Sigmoid colon (tissue), 6 donors: ENCODE measurements at regions not wholly inside any gene's neighbourhood (a gene's known extent, or its start where the extent isn't known, plus 50 kb on each side); places are given as distances from the start of the nearest gene placed in this dataset.

Experiments used
- DNase-seq: peaks from one replicate; pipeline ENCODE4 v3.0.0-alpha.2; 2019
- H3K27ac ChIP-seq, 4 donors: fragments of 200-600 bp; sonication (generic); one replicate each; pipeline ENCODE4 v1.5.1; 2016 to 2019; ENCODE audit warnings: mild to moderate bottlenecking in 1 of 4
- H3K27me3 ChIP-seq, 3 donors: fragments of 200-600 bp; sonication (generic); one replicate each; pipeline ENCODE4 v1.5.1; 2019; ENCODE audit warnings: mild to moderate bottlenecking in 1 of 3
- H3K36me3 ChIP-seq, 4 donors: fragments of 200-600 bp; sonication (generic); one replicate each; pipeline ENCODE4 v1.5.1; 2016 to 2019
- H3K4me1 ChIP-seq, 4 donors: fragments of 200-600 bp; sonication (generic); one replicate each; pipeline ENCODE4 v1.5.1; 2017 to 2019
- H3K4me3 ChIP-seq, 4 donors: fragments of 200-600 bp; sonication (generic); one replicate each; pipeline ENCODE4 v1.5.1; 2017 to 2019; ENCODE audit warnings: mild to moderate bottlenecking in 2 of 4, moderate library complexity in 1 of 4
- H3K9me3 ChIP-seq, 4 donors: fragments of 200-600 bp in 3 of 4; sonication (generic) in 3 of 4; one replicate each; pipeline versions ENCODE4 v1.5.1 to v1.6.1; 2013 to 2019
- EP300 ChIP-seq, 4 donors: sonication (generic); formaldehyde crosslinking; IDR thresholded peaks; one replicate each; pipeline ENCODE4 v1.6.1; 2017; ENCODE audit warnings: antibody characterized with exemption in 4 of 4
- POLR2A ChIP-seq, 2 donors: fragments of 450-650 bp; IDR thresholded peaks; one replicate each; pipeline ENCODE4 v1.6.1; 2016; ENCODE audit warnings: antibody characterized with exemption in 2 of 2, mild to moderate bottlenecking in 2 of 2, moderate library complexity in 2 of 2
- POLR2AphosphoS5 ChIP-seq, 4 donors: sonication (generic); formaldehyde crosslinking; IDR thresholded peaks; one replicate each; pipeline ENCODE4 v1.6.1; 2017; ENCODE audit warnings: antibody characterized with exemption in 4 of 4
- WGBS, 2 donors: extraction: QIAGEN DNeasy Blood & Tissue Kit; methylation state at CpG; one replicate each; pipeline ENCODE4 v1.1.7; 2013; 5-methylcytosine and 5-hydroxymethylcytosine counted together
- intact Hi-C: fragments of 100-400 bp; cut with DNase I; formaldehyde crosslinking; loops from one replicate; pipeline ENCODE4 v1.15.1; 2023
- TF ChIP-seq, protein P1 (sequence below), 4 experiments: fragments of 450-650 bp in 3 of 4; fragments of 200-600 bp in 1 of 4; IDR thresholded peaks; one replicate each; pipeline ENCODE4 v1.5.1; 2016 to 2019; ENCODE audit warnings: antibody characterized with exemption in 4 of 4, mild to moderate bottlenecking in 3 of 4, moderate library complexity in 2 of 4
- donor health status: healthy with polysubstance abuse.
- donor health status: healthy.

DNA sequence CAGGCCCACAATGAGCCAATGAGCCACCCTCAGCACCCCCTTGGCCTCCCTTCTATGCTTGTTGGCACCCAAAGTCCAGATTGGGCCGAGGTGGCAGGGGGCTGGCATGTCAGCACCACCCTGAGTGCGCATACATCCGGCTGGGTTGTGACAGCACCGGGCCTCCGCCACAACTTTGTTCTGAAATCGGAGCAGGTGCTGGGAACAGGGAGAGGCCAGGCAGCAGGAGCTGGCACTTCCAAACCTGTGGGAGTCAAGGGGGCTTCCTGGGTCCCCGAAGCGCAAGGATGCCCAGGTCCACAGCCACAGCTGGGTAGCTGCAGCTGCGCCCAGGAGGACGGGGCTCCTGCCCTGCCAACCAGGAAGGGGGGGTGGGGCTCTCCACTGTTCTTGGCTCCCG is 1911.9 kb upstream of the WWC1 start:
- Histone ChIP-seq H3K4me3 (no peak overlapping the region), H3K27me3 (no peaks in the 10 kb centered on the region), H3K27ac (no peak overlapping the region), H3K4me1 (no peaks in the 10 kb centered on the region), H3K36me3 (no peaks in the 10 kb centered on the region), H3K9me3 (no peaks in the 10 kb centered on the region)
- WGBS, 2 donors, result 92 to 94% methylated on average over 11 of the region's 11 CpGs
- intact Hi-C loops, result no loop called here
- peak; percentile 63 for DNase-seq
- no peak for TF ChIP-seq POLR2AphosphoS5 (IDR thresholded peaks at IDR 0.05)
- TF ChIP-seq EP300 (IDR thresholded peaks at IDR 0.05), result no peak
- TF ChIP-seq, protein P1, sequence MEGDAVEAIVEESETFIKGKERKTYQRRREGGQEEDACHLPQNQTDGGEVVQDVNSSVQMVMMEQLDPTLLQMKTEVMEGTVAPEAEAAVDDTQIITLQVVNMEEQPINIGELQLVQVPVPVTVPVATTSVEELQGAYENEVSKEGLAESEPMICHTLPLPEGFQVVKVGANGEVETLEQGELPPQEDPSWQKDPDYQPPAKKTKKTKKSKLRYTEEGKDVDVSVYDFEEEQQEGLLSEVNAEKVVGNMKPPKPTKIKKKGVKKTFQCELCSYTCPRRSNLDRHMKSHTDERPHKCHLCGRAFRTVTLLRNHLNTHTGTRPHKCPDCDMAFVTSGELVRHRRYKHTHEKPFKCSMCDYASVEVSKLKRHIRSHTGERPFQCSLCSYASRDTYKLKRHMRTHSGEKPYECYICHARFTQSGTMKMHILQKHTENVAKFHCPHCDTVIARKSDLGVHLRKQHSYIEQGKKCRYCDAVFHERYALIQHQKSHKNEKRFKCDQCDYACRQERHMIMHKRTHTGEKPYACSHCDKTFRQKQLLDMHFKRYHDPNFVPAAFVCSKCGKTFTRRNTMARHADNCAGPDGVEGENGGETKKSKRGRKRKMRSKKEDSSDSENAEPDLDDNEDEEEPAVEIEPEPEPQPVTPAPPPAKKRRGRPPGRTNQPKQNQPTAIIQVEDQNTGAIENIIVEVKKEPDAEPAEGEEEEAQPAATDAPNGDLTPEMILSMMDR (IDR thresholded peaks at IDR 0.05), result no peak
- no peak for TF ChIP-seq POLR2A (IDR thresholded peaks at IDR 0.05)

DNA sequence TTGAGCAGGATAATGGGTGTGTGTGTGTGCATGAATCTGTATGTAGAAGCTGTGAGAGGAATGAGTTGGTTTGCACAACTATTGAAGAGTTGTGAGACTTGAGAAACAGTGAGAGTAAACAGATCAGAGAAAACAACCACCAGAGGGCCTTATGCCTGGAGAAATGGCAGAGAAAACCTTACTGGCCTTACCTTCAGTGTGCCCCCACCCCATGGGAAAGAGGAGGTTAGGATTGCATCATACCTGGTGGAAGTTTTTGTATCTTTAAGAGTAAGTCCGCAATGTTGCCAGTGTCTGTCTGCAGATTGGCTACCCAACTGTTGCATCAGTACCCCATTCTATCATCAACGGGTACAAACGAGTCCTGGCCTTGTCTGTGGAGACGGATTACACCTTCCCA is 1909.4 kb upstream of the WWC1 start:
- Histone ChIP-seq H3K27me3 (no peaks in the 10 kb centered on the region), H3K36me3 (no peaks in the 10 kb centered on the region), H3K4me3 (no peak overlapping the region), H3K4me1 (no peaks in the 10 kb centered on the region), H3K27ac (no peak overlapping the region), H3K9me3 (no peaks in the 10 kb centered on the region)
- WGBS, 2 donors, result 81 to 85% methylated on average over 4 of the region's 4 CpGs
- TF ChIP-seq, protein P1 (IDR thresholded peaks at IDR 0.05), result no peak
- TF ChIP-seq POLR2A (IDR thresholded peaks at IDR 0.05) (no peak), EP300 (IDR thresholded peaks at IDR 0.05) (no peak), POLR2AphosphoS5 (IDR thresholded peaks at IDR 0.05) (no peak)
- DNase-seq, result no peak
- intact Hi-C loops, result no loop called here

DNA sequence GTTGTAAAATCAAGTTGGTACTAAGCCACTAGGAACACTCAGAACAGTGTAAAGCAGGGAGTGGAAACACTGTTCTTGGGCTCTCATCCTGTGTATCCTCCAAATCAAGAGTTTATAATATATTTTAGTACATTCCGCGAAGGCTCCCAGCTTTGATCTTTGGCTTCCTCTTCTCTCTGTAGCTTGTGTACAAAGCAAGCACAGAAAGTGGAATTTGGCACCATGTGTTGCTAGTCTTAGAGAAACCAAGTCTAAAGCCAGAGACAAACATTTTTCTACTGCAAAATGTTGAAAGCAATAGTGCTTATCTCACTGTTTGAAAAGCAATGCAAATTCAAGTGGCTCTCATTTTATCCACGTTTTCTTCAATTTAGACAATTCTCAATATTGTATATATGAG is 1893.3 kb upstream of the WWC1 start:
- DNase-seq, result no peak
- 24 to 43% methylated on average over 3 of the region's 3 CpGs for WGBS, 2 donors
- Histone ChIP-seq H3K27me3 (no peaks in the 10 kb centered on the region), H3K9me3 (no peaks in the 10 kb centered on the region), H3K4me3 (no peak overlapping the region), H3K4me1 (no peaks in the 10 kb centered on the region), H3K36me3 (no peaks in the 10 kb centered on the region), H3K27ac (no peak overlapping the region)
- no peak for TF ChIP-seq EP300 (IDR thresholded peaks at IDR 0.05)
- TF ChIP-seq, protein P1 (IDR thresholded peaks at IDR 0.05), result no peak
- TF ChIP-seq POLR2AphosphoS5 (IDR thresholded peaks at IDR 0.05), result no peak
- TF ChIP-seq POLR2A (IDR thresholded peaks at IDR 0.05), result no peak
- intact Hi-C loops, result no loop called here

DNA sequence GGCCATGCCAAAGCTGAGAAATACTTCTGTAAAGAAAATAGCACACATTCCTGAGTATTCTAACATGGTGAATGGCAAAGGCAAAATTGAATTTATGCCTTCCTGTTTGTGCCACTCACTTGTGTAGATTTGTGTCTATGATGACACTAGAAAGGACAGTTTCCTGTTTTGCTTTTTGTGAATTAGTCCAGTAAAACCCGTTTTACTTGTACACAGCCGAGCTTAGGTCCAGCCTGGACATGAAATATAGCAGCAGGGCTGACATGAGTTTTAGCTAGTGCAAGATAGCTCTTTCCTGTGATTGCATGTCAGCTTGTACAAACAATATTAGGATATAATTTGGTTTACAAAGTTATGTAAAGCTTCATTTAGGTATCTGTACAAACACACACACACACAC is 1891.7 kb upstream of the WWC1 start:
- no peaks in the 10 kb centered on the region for H3K9me3 ChIP-seq
- no peaks in the 10 kb centered on the region for H3K27me3 ChIP-seq
- TF ChIP-seq POLR2A (IDR thresholded peaks at IDR 0.05) (no peak), EP300 (IDR thresholded peaks at IDR 0.05) (no peak), POLR2AphosphoS5 (IDR thresholded peaks at IDR 0.05) (no peak)
- TF ChIP-seq, protein P1 (IDR thresholded peaks at IDR 0.05), result no peak
- intact Hi-C loops, result no loop called here
- no peak overlapping the region for H3K27ac ChIP-seq
- H3K4me1 ChIP-seq, result no peaks in the 10 kb centered on the region
- H3K36me3 ChIP-seq, result no peaks in the 10 kb centered on the region
- 19 to 21% methylated on average over 2 of the region's 2 CpGs for WGBS, 2 donors
- no peak for DNase-seq
- no peak overlapping the region for H3K4me3 ChIP-seq

GRCh38 chr5:166401391-166401790 is 1890.1 kb upstream of the WWC1 start:
- Histone ChIP-seq H3K9me3 (no peaks in the 10 kb centered on the region), H3K4me1 (no peaks in the 10 kb centered on the region), H3K27me3 (no peaks in the 10 kb centered on the region), H3K27ac (no peak overlapping the region), H3K36me3 (no peaks in the 10 kb centered on the region), H3K4me3 (no peak overlapping the region)
- no peak for DNase-seq
- WGBS, 2 donors, result 90 to 91% methylated on average over 4 of the region's 4 CpGs
- TF ChIP-seq POLR2AphosphoS5 (IDR thresholded peaks at IDR 0.05), result no peak
- TF ChIP-seq POLR2A (IDR thresholded peaks at IDR 0.05), result no peak
- TF ChIP-seq, protein P1 (IDR thresholded peaks at IDR 0.05), result no peak
- TF ChIP-seq EP300 (IDR thresholded peaks at IDR 0.05), result no peak
- intact Hi-C loops, result no loop called here
